ENCODE measurements at regions not wholly inside any gene's neighbourhood (a gene's known extent, or its start where the extent isn't known, plus 50 kb on each side); places are given as distances from the start of the nearest gene placed in this dataset.

DNA sequence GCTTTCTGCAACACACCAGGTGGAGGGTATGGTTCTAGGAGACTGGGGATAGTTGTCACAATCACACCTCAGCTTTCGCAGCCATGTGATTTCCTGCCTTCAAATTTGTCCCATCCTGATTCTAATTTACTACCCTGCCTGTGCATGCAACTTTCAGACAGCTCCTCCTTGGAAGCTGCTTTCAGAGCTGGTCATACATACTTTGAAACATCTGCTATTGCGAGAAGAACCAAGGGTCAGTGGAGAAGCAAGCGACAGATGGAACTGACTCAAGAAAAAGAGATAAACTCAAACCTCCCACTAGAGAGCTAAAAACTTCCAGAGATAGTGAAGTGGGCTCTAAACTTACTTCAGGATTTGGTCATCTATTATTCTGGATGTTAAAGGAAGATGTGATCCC lies 381.7 kb upstream of the FGF13 start:
- DNase-seq (ENCODE audit: low spot score) (no peak), ATAC-seq (no peak)
- Histone ChIP-seq H2AFZ (no peak overlapping the region), H3K36me3 (ENCODE audit: insufficient read depth) (no peaks in the 10 kb centered on the region), H3K4me3 (no peak overlapping the region), H4K20me1 (replicated peaks; ENCODE audit: insufficient read depth) (no peaks in the 10 kb centered on the region), H3K27ac (ENCODE audit: low read depth) (no peak overlapping the region), H3K79me2 (replicated peaks; ENCODE audit: insufficient read depth) (no peaks in the 10 kb centered on the region), H3F3A (replicated peaks; ENCODE audit: low read depth) (no peaks in the 10 kb centered on the region), H3K4me2 (no peak overlapping the region), H3K4me1 (ENCODE audit: insufficient read depth) (no peaks in the 10 kb centered on the region), H3K27me3 (ENCODE audit: insufficient read depth) (no peaks in the 10 kb centered on the region), H3K9me2 (ENCODE audit: insufficient read depth) (no peaks in the 10 kb centered on the region)
- no peak overlapping the region for H3K27ac Mint-ChIP-seq
- H3K27me3 Mint-ChIP-seq (ENCODE audit: insufficient read depth, low read depth, poor library complexity) = no peaks in the 10 kb centered on the region
- H3K4me3 Mint-ChIP-seq = no peak overlapping the region
- H3K4me1 Mint-ChIP-seq = no peaks in the 10 kb centered on the region
- TF ChIP-seq ZNF331 (CRISPR knock-in tag; IDR thresholded peaks at IDR 0.05; ENCODE audit: low read depth) (no peak), EZH2 (IDR thresholded peaks at IDR 0.05; ENCODE audit: low read depth, unreplicated experiment) (no peak), JUNB (IDR thresholded peaks at IDR 0.05; ENCODE audit: unreplicated experiment) (no peak), ZNF114 (CRISPR knock-in tag; IDR thresholded peaks at IDR 0.05) (no peak), EZH2phosphoT487 (IDR thresholded peaks at IDR 0.05; ENCODE audit: unreplicated experiment) (no peak), POLR2AphosphoS5 (IDR thresholded peaks at IDR 0.05; ENCODE audit: low read depth) (no peak), NANOG (IDR thresholded peaks at IDR 0.05; ENCODE audit: borderline replicate concordance) (no peak), CTCF (conservative IDR thresholded peaks at IDR 0.05; ENCODE audit: low read depth in 2 of 2) (no peak), CREB1 (CRISPR knock-in tag; IDR thresholded peaks at IDR 0.05; ENCODE audit: low read depth) (no peak), STAT1 (IDR thresholded peaks at IDR 0.05; ENCODE audit: unreplicated experiment) (no peak), ETS1 (IDR thresholded peaks at IDR 0.05) (no peak)
- TF ChIP-seq, protein P1, sequence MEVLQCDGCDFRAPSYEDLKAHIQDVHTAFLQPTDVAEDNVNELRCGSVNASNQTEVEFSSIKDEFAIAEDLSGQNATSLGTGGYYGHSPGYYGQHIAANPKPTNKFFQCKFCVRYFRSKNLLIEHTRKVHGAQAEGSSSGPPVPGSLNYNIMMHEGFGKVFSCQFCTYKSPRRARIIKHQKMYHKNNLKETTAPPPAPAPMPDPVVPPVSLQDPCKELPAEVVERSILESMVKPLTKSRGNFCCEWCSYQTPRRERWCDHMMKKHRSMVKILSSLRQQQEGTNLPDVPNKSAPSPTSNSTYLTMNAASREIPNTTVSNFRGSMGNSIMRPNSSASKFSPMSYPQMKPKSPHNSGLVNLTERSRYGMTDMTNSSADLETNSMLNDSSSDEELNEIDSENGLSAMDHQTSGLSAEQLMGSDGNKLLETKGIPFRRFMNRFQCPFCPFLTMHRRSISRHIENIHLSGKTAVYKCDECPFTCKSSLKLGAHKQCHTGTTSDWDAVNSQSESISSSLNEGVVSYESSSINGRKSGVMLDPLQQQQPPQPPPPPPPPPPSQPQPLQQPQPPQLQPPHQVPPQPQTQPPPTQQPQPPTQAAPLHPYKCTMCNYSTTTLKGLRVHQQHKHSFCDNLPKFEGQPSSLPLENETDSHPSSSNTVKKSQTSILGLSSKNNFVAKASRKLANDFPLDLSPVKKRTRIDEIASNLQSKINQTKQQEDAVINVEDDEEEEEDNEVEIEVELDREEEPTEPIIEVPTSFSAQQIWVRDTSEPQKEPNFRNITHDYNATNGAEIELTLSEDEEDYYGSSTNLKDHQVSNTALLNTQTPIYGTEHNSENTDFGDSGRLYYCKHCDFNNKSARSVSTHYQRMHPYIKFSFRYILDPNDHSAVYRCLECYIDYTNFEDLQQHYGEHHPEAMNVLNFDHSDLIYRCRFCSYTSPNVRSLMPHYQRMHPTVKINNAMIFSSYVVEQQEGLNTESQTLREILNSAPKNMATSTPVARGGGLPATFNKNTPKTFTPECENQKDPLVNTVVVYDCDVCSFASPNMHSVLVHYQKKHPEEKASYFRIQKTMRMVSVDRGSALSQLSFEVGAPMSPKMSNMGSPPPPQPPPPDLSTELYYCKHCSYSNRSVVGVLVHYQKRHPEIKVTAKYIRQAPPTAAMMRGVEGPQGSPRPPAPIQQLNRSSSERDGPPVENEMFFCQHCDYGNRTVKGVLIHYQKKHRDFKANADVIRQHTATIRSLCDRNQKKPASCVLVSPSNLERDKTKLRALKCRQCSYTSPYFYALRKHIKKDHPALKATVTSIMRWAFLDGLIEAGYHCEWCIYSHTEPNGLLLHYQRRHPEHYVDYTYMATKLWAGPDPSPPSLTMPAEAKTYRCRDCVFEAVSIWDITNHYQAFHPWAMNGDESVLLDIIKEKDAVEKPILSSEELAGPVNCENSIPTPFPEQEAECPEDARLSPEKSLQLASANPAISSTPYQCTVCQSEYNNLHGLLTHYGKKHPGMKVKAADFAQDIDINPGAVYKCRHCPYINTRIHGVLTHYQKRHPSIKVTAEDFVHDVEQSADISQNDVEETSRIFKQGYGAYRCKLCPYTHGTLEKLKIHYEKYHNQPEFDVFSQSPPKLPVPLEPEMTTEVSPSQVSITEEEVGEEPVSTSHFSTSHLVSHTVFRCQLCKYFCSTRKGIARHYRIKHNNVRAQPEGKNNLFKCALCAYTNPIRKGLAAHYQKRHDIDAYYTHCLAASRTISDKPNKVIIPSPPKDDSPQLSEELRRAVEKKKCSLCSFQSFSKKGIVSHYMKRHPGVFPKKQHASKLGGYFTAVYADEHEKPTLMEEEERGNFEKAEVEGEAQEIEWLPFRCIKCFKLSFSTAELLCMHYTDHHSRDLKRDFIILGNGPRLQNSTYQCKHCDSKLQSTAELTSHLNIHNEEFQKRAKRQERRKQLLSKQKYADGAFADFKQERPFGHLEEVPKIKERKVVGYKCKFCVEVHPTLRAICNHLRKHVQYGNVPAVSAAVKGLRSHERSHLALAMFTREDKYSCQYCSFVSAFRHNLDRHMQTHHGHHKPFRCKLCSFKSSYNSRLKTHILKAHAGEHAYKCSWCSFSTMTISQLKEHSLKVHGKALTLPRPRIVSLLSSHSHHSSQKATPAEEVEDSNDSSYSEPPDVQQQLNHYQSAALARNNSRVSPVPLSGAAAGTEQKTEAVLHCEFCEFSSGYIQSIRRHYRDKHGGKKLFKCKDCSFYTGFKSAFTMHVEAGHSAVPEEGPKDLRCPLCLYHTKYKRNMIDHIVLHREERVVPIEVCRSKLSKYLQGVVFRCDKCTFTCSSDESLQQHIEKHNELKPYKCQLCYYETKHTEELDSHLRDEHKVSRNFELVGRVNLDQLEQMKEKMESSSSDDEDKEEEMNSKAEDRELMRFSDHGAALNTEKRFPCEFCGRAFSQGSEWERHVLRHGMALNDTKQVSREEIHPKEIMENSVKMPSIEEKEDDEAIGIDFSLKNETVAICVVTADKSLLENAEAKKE (CRISPR knock-in tag; IDR thresholded peaks at IDR 0.05) = no peak
- TF ChIP-seq, protein P2, sequence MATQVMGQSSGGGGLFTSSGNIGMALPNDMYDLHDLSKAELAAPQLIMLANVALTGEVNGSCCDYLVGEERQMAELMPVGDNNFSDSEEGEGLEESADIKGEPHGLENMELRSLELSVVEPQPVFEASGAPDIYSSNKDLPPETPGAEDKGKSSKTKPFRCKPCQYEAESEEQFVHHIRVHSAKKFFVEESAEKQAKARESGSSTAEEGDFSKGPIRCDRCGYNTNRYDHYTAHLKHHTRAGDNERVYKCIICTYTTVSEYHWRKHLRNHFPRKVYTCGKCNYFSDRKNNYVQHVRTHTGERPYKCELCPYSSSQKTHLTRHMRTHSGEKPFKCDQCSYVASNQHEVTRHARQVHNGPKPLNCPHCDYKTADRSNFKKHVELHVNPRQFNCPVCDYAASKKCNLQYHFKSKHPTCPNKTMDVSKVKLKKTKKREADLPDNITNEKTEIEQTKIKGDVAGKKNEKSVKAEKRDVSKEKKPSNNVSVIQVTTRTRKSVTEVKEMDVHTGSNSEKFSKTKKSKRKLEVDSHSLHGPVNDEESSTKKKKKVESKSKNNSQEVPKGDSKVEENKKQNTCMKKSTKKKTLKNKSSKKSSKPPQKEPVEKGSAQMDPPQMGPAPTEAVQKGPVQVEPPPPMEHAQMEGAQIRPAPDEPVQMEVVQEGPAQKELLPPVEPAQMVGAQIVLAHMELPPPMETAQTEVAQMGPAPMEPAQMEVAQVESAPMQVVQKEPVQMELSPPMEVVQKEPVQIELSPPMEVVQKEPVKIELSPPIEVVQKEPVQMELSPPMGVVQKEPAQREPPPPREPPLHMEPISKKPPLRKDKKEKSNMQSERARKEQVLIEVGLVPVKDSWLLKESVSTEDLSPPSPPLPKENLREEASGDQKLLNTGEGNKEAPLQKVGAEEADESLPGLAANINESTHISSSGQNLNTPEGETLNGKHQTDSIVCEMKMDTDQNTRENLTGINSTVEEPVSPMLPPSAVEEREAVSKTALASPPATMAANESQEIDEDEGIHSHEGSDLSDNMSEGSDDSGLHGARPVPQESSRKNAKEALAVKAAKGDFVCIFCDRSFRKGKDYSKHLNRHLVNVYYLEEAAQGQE (IDR thresholded peaks at IDR 0.05; ENCODE audit: unreplicated experiment) = no peak
- no peaks in the 10 kb centered on the region for H3K9me3 Mint-ChIP-seq
- no peaks in the 10 kb centered on the region for H3K36me3 Mint-ChIP-seq (ENCODE audit: low read depth)
